Activated effector memory CD4-positive, alpha-beta T cell treated with anti-CD3 and anti-CD28 coated beads, Interleukin-2, amount 50 U/mL, for 16 hours (primary cell): ENCODE measurements at regions not wholly inside any gene's neighbourhood (a gene's known extent, or its start where the extent isn't known, plus 50 kb on each side); places are given as distances from the start of the nearest gene placed in this dataset.

Source experiments
- DNase-seq: peaks from one replicate; pipeline ENCODE4 v3.0.0-alpha.2; 2020

- DNase-seq = no peak
Measured at GRCh38 chr17:79163071-79163470, 88.4 kb downstream of the ENGASE start.

- DNase-seq = no peak
Measured at GRCh38 chr17:79162012-79162963, 87.7 kb downstream of the ENGASE start.

- DNase-seq = no peak
Measured at GRCh38 chr17:79160980-79161636, 86.5 kb downstream of the ENGASE start.

- DNase-seq = no peak
Measured at GRCh38 chr17:79159926-79160325, 85.3 kb downstream of the ENGASE start.

GRCh38 chr17:79159471-79159870 is 84.8 kb downstream of the ENGASE start:
- DNase-seq = no peak

GRCh38 chr17:79156463-79157095 is 82.0 kb downstream of the ENGASE start:
- no peak for DNase-seq

- DNase-seq = no peak
Measured at GRCh38 chr17:79155701-79156100, 81.1 kb downstream of the ENGASE start.

- no peak for DNase-seq
Measured at GRCh38 chr17:79154951-79155585, 80.4 kb downstream of the ENGASE start.

GRCh38 chr17:79154446-79154845 is 79.8 kb downstream of the ENGASE start:
- DNase-seq = no peak

- DNase-seq = no peak
Measured at GRCh38 chr17:79153367-79154130, 78.9 kb downstream of the ENGASE start.

- no peak for DNase-seq
Measured at GRCh38 chr17:79152636-79153035, 78.0 kb downstream of the ENGASE start.

- DNase-seq = no peak
Measured at GRCh38 chr17:79152110-79152509, 77.5 kb downstream of the ENGASE start.

- no peak for DNase-seq
Measured at GRCh38 chr17:79150799-79151198, 76.2 kb downstream of the ENGASE start.

GRCh38 chr17:79150035-79150733 is 75.6 kb downstream of the ENGASE start:
- DNase-seq = no peak

- no peak for DNase-seq
Measured at GRCh38 chr17:79148584-79148983, 74.0 kb downstream of the ENGASE start.

GRCh38 chr17:79147746-79148506 is 73.3 kb downstream of the ENGASE start:
- no peak for DNase-seq

GRCh38 chr17:79146562-79146961 is 71.9 kb downstream of the ENGASE start:
- DNase-seq = no peak

- DNase-seq = no peak
Measured at GRCh38 chr17:79145548-79145947, 70.9 kb downstream of the ENGASE start.

- no peak for DNase-seq
Measured at GRCh38 chr17:79144133-79144532, 69.5 kb downstream of the ENGASE start.

- no peak for DNase-seq
Measured at GRCh38 chr17:79142375-79142774, 67.8 kb downstream of the ENGASE start.
